Muscle of back (tissue), 3 donors: ENCODE measurements at regions not wholly inside any gene's neighbourhood (a gene's known extent, or its start where the extent isn't known, plus 50 kb on each side); places are given as distances from the start of the nearest gene placed in this dataset.
A peak's percentile ranks its signal among the peaks of the same experiment; 100 is the strongest.

ENCODE experiments used
- DNase-seq, 3 donors: peaks; one replicate each; pipeline versions ENCODE4 v3.0.0 to v3.0.0-alpha.2; 2013

DNA sequence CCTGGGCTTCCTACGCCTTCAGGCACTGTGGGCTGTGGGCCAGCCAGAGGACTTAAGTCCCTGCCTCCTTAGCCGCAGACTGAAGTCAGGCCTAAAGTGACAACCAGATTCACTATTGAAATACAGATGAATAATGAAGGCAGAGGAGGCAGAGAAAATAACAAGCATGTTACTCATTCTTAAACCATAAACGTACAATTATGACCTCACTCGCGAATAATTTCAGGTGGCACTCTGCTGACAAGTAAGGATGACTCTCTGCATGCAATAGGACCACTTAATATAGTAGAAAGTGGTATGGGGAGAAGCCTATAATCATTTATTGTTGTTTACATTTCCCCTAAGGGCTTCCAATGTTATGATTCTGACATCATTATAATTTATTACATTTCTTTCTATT, 409.2 kb upstream of the FGF13 start:
- DNase-seq, result no peak

DNA sequence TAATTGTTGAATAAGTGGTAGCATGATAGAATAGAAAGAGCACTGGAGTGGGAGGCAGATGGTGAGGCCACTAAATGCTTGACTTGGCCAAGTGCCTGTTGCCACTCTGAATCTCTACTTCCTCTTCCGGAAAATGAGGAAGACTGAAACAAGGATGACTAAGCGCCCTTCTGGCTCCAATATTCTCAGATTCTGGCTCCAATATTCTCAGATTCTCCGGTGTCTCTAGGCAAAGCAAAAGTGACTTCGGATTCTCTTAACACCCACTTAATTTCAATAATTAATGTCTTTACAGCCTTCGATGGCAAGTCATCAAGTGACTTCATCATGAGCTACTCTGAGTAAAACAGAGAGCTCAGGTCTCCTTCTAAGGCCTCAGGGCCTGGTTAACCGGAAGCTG, 402.2 kb upstream of the FGF13 start:
- DNase-seq, result no peak

DNA sequence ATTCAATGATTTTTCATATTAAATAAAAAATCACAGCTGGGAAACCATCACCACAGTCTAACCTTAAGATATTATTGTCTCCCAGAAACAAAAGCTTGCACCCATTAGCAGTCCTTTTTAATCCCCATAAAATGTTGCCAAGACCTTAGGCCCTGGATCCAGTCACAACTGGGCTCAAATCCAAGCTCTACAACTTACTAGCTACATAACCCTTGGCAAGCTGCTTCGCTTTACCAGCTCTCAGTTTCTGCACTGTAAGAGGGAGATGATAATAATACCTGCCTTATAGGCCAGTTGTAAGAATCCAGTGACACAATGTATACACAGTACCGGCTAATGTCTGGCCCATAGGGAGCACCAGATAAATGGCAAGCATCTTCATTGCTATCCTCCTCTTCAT, 400.9 kb upstream of the FGF13 start:
- DNase-seq, result peak; percentile 4 to 10 (median 8)

DNA sequence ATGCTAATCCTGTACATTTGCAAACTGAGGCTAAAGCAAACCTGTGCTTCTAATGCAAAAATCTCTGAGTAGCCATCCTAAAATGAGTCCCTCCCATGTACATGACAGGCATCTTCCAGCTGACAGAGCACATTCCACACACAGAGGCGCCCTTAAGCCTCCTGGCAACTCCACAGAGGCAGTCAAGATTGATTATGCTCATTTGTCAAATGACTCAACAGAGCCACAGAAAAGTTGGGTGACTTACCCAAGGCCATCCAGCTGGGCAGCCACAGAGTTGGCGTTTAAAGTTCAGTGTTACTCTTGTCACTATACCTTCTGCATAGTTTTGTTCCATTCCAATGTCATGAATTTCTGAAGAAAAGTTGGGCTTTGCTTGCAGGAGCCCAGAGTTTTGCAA, 394.6 kb upstream of the FGF13 start:
- DNase-seq, result peak in 1 of 3 donors; percentile 26

GRCh38 chrX:139094671-139095592, 383.4 kb upstream of the FGF13 start:
- DNase-seq, result no peak

DNA sequence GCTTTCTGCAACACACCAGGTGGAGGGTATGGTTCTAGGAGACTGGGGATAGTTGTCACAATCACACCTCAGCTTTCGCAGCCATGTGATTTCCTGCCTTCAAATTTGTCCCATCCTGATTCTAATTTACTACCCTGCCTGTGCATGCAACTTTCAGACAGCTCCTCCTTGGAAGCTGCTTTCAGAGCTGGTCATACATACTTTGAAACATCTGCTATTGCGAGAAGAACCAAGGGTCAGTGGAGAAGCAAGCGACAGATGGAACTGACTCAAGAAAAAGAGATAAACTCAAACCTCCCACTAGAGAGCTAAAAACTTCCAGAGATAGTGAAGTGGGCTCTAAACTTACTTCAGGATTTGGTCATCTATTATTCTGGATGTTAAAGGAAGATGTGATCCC, 381.7 kb upstream of the FGF13 start:
- no peak for DNase-seq

DNA sequence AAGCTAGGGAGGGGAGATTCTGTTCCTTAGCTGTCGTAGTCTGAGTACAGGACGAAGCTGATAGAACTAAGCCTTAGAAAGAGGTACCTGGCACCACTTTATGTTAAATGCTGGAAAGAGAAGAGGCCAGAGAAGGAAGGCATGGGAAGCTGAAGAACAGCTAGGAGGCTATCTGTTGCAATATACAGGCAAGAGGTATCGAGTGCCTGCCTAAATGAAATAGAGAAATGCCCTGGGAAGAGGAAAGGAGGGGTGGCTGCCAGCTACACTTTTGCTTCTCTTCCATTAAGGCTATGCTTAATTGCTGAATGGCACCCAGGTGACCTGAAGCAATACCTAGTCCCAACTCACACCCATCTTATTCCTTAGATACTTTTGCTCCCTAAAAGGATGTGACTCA, 380.4 kb upstream of the FGF13 start:
- no peak for DNase-seq

DNA sequence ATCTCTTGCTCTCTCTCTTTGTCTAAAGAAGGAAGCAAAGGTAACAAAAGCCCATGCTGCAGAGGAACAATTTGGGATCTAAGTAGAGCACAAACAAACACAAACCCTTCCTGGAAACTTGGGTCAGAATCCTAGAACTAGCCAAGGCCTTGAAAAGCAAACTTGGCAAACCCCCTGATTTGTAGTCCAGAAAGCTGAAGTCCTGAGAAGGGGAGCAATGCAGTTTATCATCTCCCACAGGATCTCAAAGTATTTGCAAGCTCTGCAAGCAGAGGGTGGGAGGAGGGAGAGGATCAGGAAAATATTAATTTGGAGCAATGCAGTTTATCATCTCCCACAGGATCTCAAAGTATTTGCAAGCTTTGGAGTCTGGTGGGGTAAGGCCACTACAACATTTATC, 379.5 kb upstream of the FGF13 start:
- DNase-seq, result peak in 2 of 3 donors; percentile 41 to 71

DNA sequence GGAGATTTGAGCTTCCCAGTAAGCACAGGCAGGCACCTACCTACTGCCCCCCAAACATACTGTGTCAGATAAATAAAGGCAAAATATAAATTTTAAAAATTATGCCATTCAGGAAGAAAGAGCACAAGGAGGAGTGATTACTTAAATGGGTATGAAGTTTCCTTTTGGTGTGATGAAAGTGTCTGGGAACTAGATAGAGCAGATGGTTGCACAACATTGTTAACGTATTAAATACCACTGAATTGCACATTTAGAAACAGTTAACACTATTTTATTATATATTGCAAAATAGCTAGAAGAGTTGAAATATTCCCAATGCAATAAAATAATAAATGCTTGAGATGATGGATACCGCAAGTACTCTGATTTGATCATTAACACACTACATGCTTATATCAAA, 374.7 kb upstream of the FGF13 start:
- no peak for DNase-seq

DNA sequence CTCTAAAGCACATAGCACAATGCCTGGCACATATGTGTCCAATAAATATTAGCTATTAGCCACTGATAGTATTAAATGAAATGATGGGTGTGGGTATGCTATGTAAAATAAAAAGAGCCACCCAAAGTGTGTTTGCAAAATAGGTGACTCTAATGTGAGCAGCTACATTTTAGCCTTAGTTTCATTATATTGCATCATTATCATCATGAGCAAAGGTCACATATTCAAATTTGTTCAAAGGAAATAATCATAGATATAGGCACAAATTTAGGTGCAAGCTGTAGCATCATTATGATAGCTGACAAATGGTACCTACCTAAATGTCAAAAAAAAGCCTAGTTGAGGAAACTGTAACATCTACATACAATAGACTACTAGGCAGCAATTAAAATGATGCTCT, 373.9 kb upstream of the FGF13 start:
- no peak for DNase-seq

DNA sequence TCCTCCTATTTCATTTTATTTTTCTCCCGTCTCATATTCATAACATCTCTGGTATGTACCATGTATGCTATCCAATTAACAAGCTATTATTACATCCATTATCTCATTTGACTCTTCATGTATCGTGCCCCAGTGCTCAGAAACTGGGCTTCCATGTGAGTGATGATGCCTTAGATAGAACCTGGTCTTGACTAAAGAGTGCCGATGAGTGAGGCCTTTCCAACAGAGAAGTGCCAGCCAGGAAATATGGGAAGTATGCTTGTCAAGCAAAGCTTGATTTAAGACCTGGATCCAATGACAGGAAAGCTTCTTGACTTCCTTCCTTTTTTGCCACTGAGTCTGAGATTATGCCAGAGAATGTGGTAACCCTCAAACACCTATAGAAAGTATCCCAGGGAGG, 371.7 kb upstream of the FGF13 start:
- no peak for DNase-seq

GRCh38 chrX:139081965-139082364, 370.4 kb upstream of the FGF13 start:
- DNase-seq, result no peak

DNA sequence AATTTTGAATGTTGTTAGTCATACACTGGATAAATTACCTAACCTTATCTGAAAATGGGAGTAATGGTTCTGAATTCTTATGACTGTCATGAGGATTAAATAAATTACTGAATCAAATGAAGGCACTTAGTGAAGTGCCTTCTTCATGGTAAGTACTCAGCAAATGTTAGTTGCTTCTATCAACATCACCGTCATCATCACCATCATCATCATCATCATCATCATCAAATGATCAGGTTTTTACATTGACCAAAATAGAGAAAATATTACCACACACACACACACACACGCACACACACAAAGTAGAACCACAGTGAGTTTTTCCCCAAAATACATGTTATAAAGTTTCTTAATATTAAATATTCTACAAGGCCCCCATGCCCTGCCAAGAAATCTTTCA, 368.3 kb upstream of the FGF13 start:
- no peak for DNase-seq

DNA sequence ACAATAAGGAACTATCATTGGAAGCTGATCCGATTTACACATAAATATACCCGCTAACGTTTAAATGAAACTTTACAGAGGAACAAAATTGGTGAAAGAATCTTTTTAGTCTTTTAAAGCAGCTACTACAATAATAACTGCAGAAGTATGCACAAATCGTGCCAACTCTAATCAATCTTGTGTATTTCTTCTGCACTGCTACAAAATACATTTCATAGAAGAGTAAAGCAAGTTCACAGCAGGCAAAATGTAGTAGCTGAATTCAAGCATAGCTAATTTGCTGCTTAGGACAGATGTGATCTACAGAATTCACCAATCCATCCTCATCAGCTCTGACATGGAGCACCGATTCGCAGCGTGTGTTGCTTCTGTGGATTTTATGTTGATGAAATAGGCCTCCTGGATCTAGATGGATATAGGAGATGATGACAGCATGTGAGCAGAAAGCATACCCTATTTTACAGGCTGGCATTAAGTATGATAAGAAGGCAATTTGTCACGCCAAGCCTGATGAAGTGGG, 367.3 kb upstream of the FGF13 start:
- no peak for DNase-seq

DNA sequence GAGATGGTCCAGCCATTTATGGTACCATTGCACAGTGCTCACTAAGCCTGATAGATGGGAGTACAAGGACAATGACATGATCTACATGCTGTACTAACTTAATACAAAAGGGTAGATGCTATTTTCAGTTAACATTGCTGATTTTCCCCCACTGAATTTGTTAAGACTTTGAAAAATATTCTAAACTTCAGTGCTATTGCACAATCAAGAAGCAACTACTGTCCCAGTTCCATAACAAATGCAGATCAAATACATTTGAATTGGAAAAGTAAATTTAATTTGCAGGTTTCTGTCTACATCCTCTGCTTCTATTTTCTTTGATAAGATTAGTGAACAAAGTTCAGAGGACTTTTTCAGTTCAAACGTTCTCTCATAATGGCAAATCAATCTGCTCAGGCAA, 366.8 kb upstream of the FGF13 start:
- no peak for DNase-seq

- no peak for DNase-seq
These were observed 366.0 kb upstream of the FGF13 start for GRCh38 chrX:139077281-139078250.

GRCh38 chrX:139063364-139063763, 351.8 kb upstream of the FGF13 start:
- DNase-seq, result no peak

- no peak for DNase-seq
These were observed 347.4 kb upstream of the FGF13 start for GRCh38 chrX:139058831-139059495.

DNA sequence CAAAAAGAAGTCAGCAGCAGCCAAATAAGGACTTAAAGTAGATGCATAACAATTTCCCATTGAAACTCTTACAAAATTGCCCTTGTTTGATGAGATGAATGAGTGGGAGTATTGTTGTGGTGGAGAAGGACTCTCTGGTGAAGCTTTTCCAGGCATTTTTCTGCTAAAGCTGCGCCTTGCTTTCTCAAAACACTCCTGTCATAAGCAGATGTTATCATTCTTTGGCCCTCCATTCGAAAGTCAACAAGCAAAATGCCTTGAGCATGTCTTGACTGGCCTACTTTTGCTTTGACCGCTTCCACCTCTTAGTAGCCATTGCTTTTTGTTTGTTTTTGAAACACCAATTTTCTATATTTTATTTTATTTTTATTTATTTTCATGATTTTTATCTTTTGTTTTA, 340.9 kb upstream of the FGF13 start:
- no peak for DNase-seq

GRCh38 chrX:139049465-139049864, 337.9 kb upstream of the FGF13 start:
- no peak for DNase-seq

DNA sequence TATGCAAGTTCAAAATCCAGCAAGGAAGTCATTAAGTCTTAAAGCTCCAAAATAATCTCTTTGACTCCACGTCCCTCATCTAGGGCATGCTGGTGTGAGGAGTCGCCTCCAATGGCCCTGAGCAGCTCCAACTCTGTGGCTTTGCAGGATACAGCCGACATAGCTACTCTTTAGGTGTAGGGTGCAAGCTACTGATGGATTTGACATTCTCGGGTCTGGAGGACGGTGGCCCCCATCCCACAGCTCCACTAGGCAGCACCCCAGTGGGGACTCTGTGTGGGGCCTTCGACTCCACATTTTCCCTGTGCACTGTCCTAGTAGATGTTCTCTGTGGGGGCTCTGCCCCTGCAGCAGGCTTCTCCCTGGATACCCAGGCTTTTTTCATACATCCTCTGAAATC, 333.2 kb upstream of the FGF13 start:
- no peak for DNase-seq

GRCh38 chrX:139039041-139039440, 327.5 kb upstream of the FGF13 start:
- no peak for DNase-seq
